Thyroid gland (tissue), 4 donors: ENCODE measurements at regions not wholly inside any gene's neighbourhood (a gene's known extent, or its start where the extent isn't known, plus 50 kb on each side); places are given as distances from the start of the nearest gene placed in this dataset.

Experiments used
- CTCF ChIP-seq, 6 experiments: fragments of 200-600 bp in 3 of 6; fragments of 450-650 bp in 3 of 6; sonication (generic) in 3 of 6; IDR thresholded peaks; one replicate each; pipeline ENCODE4 v1.5.1; 2016 to 2019; ENCODE audit warnings: antibody characterized with exemption in 6 of 6, mild to moderate bottlenecking in 2 of 6, inconsistent platforms in 1 of 6, moderate library complexity in 1 of 6
- POLR2A ChIP-seq, 2 donors: fragments of 450-650 bp; IDR thresholded peaks; one replicate each; pipeline ENCODE4 v1.6.1; 2017; ENCODE audit warnings: antibody characterized with exemption in 2 of 2, mild to moderate bottlenecking in 2 of 2, moderate library complexity in 1 of 2

DNA sequence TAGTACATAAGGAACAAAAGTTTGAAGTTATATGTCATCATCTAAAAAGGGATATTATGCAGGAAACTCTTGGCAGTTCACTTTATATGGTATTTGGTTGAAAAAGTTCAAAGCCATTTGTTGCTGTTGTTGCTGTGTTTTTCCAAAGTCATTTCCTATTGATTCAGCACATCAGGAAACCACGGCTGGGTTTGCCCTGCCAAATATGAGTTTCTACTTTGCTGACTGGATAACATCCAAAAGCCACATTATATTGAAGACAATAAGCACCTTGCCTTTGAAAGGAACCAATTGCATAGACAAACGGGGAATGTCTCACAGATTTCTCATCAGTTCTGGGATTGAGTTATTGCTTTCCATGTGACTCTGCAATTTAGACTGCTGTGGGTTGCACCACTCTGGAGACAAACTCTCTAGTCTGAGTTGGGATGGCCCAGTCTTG lies 206.1 kb downstream of the SLC39A8 start:
- TF ChIP-seq CTCF (IDR thresholded peaks at IDR 0.05), result no peak
- TF ChIP-seq POLR2A (IDR thresholded peaks at IDR 0.05), result no peak
